ENCODE measurements at regions not wholly inside any gene's neighbourhood (a gene's known extent, or its start where the extent isn't known, plus 50 kb on each side); places are given as distances from the start of the nearest gene placed in this dataset.

DNA sequence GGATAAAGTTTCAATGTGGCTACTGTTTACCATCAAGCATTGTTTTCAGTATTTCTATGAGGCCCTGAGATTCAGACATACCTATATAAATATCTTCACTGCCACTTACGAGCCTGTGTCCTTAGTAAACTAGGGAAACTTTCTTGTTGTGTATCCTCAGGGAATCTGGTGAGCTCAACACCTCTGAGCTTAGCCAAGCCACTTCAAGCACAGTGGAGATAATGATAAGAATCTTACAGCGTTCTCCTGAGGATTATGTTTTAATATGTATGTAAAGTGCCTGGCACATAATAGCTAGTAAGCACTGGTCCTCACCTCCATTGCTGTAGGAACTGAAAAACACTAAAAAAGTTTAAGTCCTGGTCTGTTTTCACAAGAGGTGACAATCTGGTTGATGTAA, 268.3 kb downstream of the SKIDA1 start:
- Mint-ChIP-seq H3K27ac (no peak overlapping the region), H3K4me3 (no peak overlapping the region), H3K4me1 (no peaks in the 10 kb centered on the region), H3K36me3 (no peaks in the 10 kb centered on the region), H3K27me3 (peaks cover 0 to 12% (median 10%) of the 10 kb centered on the region in 5 donors), H3K9me3 (peaks cover 0 to 2% (median 0%) of the 10 kb centered on the region in 11 donors)
- H3K27me3 ChIP-seq (ENCODE audit: control insufficient read depth in 2 of 2, insufficient read depth in 2 of 2, low read length in 2 of 2): no peaks in the 10 kb centered on the region
- no peak overlapping the region for H3K27ac ChIP-seq (ENCODE audit: low read depth, low read length)
- intact Hi-C loops (cut with micrococcal nuclease): no loop called here
- no peaks in the 10 kb centered on the region for H3K9me3 ChIP-seq (ENCODE audit: control insufficient read depth in 2 of 3, low read length in 3 of 3)
- H3K4me3 ChIP-seq (ENCODE audit: low read length): no peak overlapping the region
- H3K36me3 ChIP-seq (ENCODE audit: control insufficient read depth in 2 of 3, insufficient read depth in 3 of 3, low read length in 3 of 3): no peaks in the 10 kb centered on the region
- ATAC-seq (no peak), DNase-seq (no peak)
- H3K4me1 ChIP-seq (ENCODE audit: control insufficient read depth in 2 of 2, insufficient read depth in 2 of 2, low read length in 2 of 2): no peaks in the 10 kb centered on the region
- POLR2A ChIA-PET: no interaction called here
- CTCF ChIA-PET: no interaction called here

DNA sequence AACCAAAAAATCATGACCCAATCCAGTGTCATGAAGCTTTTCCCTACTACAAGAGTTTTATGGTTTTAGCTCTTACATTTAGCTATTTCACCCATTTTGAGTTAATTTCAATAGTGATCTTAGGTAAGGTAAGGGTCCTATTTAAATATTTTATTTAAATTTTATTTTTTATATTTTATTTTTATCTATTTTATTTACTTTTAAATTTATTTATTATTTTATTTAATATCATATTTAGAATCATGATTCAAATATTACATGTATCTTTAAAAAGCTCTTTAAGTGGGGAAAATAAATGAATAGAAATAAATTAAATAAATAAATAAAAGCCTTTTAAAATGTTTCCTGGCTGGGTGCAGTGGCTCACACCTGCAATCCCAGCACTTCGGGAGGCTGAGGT, 276.0 kb downstream of the SKIDA1 start:
- ChIA-PET POLR2A (interaction anchor here (0.7 kb wide), 1 partner anchor 217 kb away, joined by 3 read pairs; no protein-coding TSS in a partner anchor), CTCF (no interaction called here)
- H3K27me3 ChIP-seq (ENCODE audit: control insufficient read depth in 2 of 2, insufficient read depth in 2 of 2, low read length in 2 of 2): no peaks in the 10 kb centered on the region
- H3K27ac ChIP-seq (ENCODE audit: low read depth, low read length): no peak overlapping the region
- Mint-ChIP-seq H3K4me3 (no peak overlapping the region), H3K27ac (no peak overlapping the region), H3K27me3 (peaks cover 0 to 30% (median 10%) of the 10 kb centered on the region in 5 donors), H3K36me3 (no peaks in the 10 kb centered on the region), H3K9me3 (peaks cover 0 to 6% (median 0%) of the 10 kb centered on the region in 11 donors), H3K4me1 (no peaks in the 10 kb centered on the region)
- H3K36me3 ChIP-seq (ENCODE audit: control insufficient read depth in 2 of 3, insufficient read depth in 3 of 3, low read length in 3 of 3): no peaks in the 10 kb centered on the region
- H3K4me3 ChIP-seq (ENCODE audit: low read length): no peak overlapping the region
- no peaks in the 10 kb centered on the region for H3K4me1 ChIP-seq (ENCODE audit: control insufficient read depth in 2 of 2, insufficient read depth in 2 of 2, low read length in 2 of 2)
- no peaks in the 10 kb centered on the region for H3K9me3 ChIP-seq (ENCODE audit: control insufficient read depth in 2 of 3, low read length in 3 of 3)
- intact Hi-C loops (cut with micrococcal nuclease): no loop called here
- no peak for ATAC-seq
- DNase-seq: no peak

DNA sequence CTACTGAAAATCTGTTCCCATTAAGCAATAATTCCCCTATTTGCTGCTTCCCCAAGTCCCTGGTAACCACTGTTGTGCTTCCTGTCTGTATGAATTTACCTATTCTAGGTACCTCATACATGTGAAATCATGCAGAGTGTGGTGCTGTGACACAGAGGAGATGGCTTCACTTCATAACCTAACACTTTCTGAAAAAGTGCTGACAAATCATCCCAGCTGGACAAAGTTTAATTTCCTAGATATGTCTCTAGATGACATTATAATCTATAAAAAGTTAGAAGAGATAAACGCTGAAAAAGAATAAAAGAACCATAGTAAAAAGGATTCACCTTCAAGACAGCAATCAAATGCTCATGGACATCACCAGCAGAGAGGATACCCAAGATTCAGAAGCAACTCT, 277.9 kb downstream of the SKIDA1 start:
- H3K9me3 ChIP-seq (ENCODE audit: control insufficient read depth in 2 of 3, low read length in 3 of 3): no peaks in the 10 kb centered on the region
- DNase-seq: no peak
- ATAC-seq: no peak
- Mint-ChIP-seq H3K4me1 (no peaks in the 10 kb centered on the region), H3K27ac (no peak overlapping the region), H3K4me3 (no peak overlapping the region), H3K27me3 (peaks cover 0 to 34% (median 5%) of the 10 kb centered on the region in 5 donors), H3K36me3 (no peaks in the 10 kb centered on the region), H3K9me3 (peaks cover 0 to 6% (median 0%) of the 10 kb centered on the region in 11 donors)
- H3K27me3 ChIP-seq (ENCODE audit: control insufficient read depth in 2 of 2, insufficient read depth in 2 of 2, low read length in 2 of 2): no peaks in the 10 kb centered on the region
- no peaks in the 10 kb centered on the region for H3K36me3 ChIP-seq (ENCODE audit: control insufficient read depth in 2 of 3, insufficient read depth in 3 of 3, low read length in 3 of 3)
- POLR2A ChIA-PET: no interaction called here
- H3K4me1 ChIP-seq (ENCODE audit: control insufficient read depth in 2 of 2, insufficient read depth in 2 of 2, low read length in 2 of 2): no peaks in the 10 kb centered on the region
- CTCF ChIA-PET: no interaction called here
- intact Hi-C loops (cut with micrococcal nuclease): no loop called here
- no peak overlapping the region for H3K4me3 ChIP-seq (ENCODE audit: low read length)
- H3K27ac ChIP-seq (ENCODE audit: low read depth, low read length): no peak overlapping the region

DNA sequence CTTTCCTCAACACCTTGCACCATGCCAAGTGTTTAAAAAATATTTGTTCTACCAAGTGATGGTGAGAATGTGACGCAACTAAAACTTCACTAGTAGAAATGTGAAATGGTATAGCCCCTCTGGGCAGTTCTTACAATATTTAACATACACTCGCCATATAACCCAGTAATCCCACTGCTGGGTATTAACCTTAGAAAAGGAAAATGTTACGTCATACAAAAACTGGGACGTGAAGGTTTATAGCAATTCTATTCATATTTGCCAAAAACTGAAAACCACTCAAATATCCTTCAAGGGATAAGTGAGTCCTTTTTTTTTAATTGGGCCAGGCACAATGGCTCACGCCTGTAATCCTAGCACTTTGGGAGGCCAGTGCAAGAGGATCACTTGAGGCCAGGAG, 279.3 kb downstream of the SKIDA1 start:
- Mint-ChIP-seq H3K27ac (no peak overlapping the region), H3K4me3 (no peak overlapping the region), H3K27me3 (peaks cover 0 to 24% (median 11%) of the 10 kb centered on the region in 5 donors), H3K4me1 (no peaks in the 10 kb centered on the region), H3K9me3 (peaks cover 0 to 6% (median 0%) of the 10 kb centered on the region in 11 donors), H3K36me3 (no peaks in the 10 kb centered on the region)
- Histone ChIP-seq H3K4me1 (ENCODE audit: control insufficient read depth in 2 of 2, insufficient read depth in 2 of 2, low read length in 2 of 2) (no peaks in the 10 kb centered on the region), H3K36me3 (ENCODE audit: control insufficient read depth in 2 of 3, insufficient read depth in 3 of 3, low read length in 3 of 3) (no peaks in the 10 kb centered on the region), H3K27ac (ENCODE audit: low read depth, low read length) (no peak overlapping the region), H3K27me3 (ENCODE audit: control insufficient read depth in 2 of 2, insufficient read depth in 2 of 2, low read length in 2 of 2) (no peaks in the 10 kb centered on the region), H3K9me3 (ENCODE audit: control insufficient read depth in 2 of 3, low read length in 3 of 3) (no peaks in the 10 kb centered on the region), H3K4me3 (ENCODE audit: low read length) (no peak overlapping the region)
- no peak for DNase-seq
- ATAC-seq: no peak
- POLR2A ChIA-PET: no interaction called here
- CTCF ChIA-PET: no interaction called here
- intact Hi-C loops (cut with micrococcal nuclease): no loop called here

DNA sequence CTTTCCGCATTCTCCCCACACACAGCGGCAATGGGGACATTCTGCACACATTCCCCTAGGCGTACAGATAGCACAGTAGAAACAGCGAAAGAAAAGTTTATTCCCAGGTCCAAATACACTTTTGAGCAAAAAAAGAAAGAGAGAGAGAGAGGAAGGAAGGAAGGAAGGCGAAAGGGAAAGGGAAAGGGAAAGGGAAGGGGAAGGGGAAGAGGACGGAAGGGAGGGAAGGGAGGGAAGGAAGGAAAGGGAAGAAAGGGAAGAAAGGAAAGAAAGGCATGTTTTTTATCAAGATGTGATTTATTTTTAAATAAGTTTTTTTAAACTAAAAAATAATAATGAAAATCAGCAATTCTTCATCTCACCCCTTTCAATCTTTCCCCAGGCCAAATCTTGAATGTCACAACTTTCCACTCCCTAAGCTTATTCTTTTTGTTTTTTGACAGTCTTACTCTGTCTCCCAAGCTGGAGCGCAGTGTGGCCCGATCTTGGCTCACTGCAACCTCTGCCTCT, 281.7 kb downstream of the SKIDA1 start:
- no peak overlapping the region for H3K4me3 Mint-ChIP-seq
- ATAC-seq (no peak), DNase-seq (no peak)
- no peaks in the 10 kb centered on the region for H3K27me3 ChIP-seq (ENCODE audit: control insufficient read depth in 2 of 2, insufficient read depth in 2 of 2, low read length in 2 of 2)
- CTCF ChIA-PET: no interaction called here
- POLR2A ChIA-PET: no interaction called here
- no peak overlapping the region for H3K27ac ChIP-seq (ENCODE audit: low read depth, low read length)
- peaks cover 0 to 6% (median 0%) of the 10 kb centered on the region in 11 donors for H3K9me3 Mint-ChIP-seq
- no peaks in the 10 kb centered on the region for H3K4me1 ChIP-seq (ENCODE audit: control insufficient read depth in 2 of 2, insufficient read depth in 2 of 2, low read length in 2 of 2)
- no peaks in the 10 kb centered on the region for H3K4me1 Mint-ChIP-seq
- no peaks in the 10 kb centered on the region for H3K36me3 Mint-ChIP-seq
- peaks cover 0 to 29% (median 11%) of the 10 kb centered on the region in 5 donors for H3K27me3 Mint-ChIP-seq
- peak overlapping the region in 1 of 9 donors; percentile 39 for H3K27ac Mint-ChIP-seq
- intact Hi-C loops (cut with micrococcal nuclease): no loop called here
- H3K4me3 ChIP-seq (ENCODE audit: low read length): no peak overlapping the region
- no peaks in the 10 kb centered on the region for H3K36me3 ChIP-seq (ENCODE audit: control insufficient read depth in 2 of 3, insufficient read depth in 3 of 3, low read length in 3 of 3)
- H3K9me3 ChIP-seq (ENCODE audit: control insufficient read depth in 2 of 3, low read length in 3 of 3): no peaks in the 10 kb centered on the region

DNA sequence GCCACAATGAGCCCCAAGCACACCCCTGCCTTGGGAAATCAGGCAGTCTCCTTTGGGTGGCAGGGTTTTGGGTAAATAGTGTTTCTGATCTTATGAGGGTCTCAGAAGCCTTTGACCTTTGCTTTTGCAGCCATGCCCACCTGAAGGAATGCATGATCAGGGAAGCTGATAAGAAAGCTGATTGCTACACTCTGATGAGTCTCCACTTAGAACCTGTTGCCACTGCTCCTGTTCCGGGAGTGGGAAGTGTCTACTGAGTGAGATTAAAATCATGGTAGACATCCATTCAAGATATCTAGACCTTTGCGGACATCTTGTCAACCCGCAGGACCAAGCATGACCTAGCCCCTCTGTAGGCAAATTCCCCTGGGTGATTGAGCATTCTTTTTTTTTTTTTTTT, 282.6 kb downstream of the SKIDA1 start:
- peaks cover 0 to 29% (median 11%) of the 10 kb centered on the region in 5 donors for H3K27me3 Mint-ChIP-seq
- ChIA-PET CTCF (no interaction called here), POLR2A (no interaction called here)
- no peak overlapping the region for H3K27ac ChIP-seq (ENCODE audit: low read depth, low read length)
- H3K4me1 Mint-ChIP-seq: no peaks in the 10 kb centered on the region
- H3K4me1 ChIP-seq (ENCODE audit: control insufficient read depth in 2 of 2, insufficient read depth in 2 of 2, low read length in 2 of 2): no peaks in the 10 kb centered on the region
- no peaks in the 10 kb centered on the region for H3K27me3 ChIP-seq (ENCODE audit: control insufficient read depth in 2 of 2, insufficient read depth in 2 of 2, low read length in 2 of 2)
- no peaks in the 10 kb centered on the region for H3K36me3 ChIP-seq (ENCODE audit: control insufficient read depth in 2 of 3, insufficient read depth in 3 of 3, low read length in 3 of 3)
- no peak overlapping the region for H3K4me3 Mint-ChIP-seq
- H3K9me3 ChIP-seq (ENCODE audit: control insufficient read depth in 2 of 3, low read length in 3 of 3): no peaks in the 10 kb centered on the region
- no peak overlapping the region for H3K4me3 ChIP-seq (ENCODE audit: low read length)
- H3K36me3 Mint-ChIP-seq: no peaks in the 10 kb centered on the region
- no peak overlapping the region for H3K27ac Mint-ChIP-seq
- H3K9me3 Mint-ChIP-seq: peaks cover 0 to 4% (median 0%) of the 10 kb centered on the region in 11 donors
- ATAC-seq (no peak), DNase-seq (no peak)
- intact Hi-C loops (cut with micrococcal nuclease): no loop called here

DNA sequence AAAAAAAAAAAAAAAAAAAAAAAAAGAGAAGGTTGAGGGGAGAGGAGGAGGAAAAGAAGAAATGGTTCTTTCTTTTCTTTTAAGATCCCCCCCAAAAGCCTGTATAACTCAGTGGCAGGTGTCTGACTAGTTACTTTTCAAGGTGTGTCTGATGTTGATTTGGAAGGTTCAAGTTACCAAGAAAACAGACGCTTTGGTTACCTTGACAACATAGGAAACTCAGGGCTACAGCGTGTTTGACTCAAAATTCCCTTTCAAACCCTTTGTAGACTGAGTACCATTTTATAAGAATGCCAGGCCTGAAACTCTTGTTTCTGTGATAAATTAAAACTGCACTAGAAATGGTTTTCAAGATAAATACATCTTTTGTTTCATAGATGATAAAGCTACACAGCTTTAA, 286.8 kb downstream of the SKIDA1 start:
- H3K4me1 Mint-ChIP-seq: no peaks in the 10 kb centered on the region
- peaks cover 0 to 3% (median 0%) of the 10 kb centered on the region in 11 donors for H3K9me3 Mint-ChIP-seq
- Histone ChIP-seq H3K27me3 (ENCODE audit: control insufficient read depth in 2 of 2, insufficient read depth in 2 of 2, low read length in 2 of 2) (no peaks in the 10 kb centered on the region), H3K27ac (ENCODE audit: low read depth, low read length) (no peak overlapping the region), H3K4me3 (ENCODE audit: low read length) (no peak overlapping the region), H3K36me3 (ENCODE audit: control insufficient read depth in 2 of 3, insufficient read depth in 3 of 3, low read length in 3 of 3) (no peaks in the 10 kb centered on the region), H3K4me1 (ENCODE audit: control insufficient read depth in 2 of 2, insufficient read depth in 2 of 2, low read length in 2 of 2) (no peaks in the 10 kb centered on the region), H3K9me3 (ENCODE audit: control insufficient read depth in 2 of 3, low read length in 3 of 3) (peaks cover 0 to 6% (median 0%) of the 10 kb centered on the region in 3 experiments)
- ATAC-seq (no peak), DNase-seq (no peak)
- ChIA-PET CTCF (no interaction called here), POLR2A (no interaction called here)
- no peak overlapping the region for H3K27ac Mint-ChIP-seq
- no peaks in the 10 kb centered on the region for H3K36me3 Mint-ChIP-seq
- intact Hi-C loops (cut with micrococcal nuclease): no loop called here
- peaks cover 0 to 24% (median 5%) of the 10 kb centered on the region in 5 donors for H3K27me3 Mint-ChIP-seq
- no peak overlapping the region for H3K4me3 Mint-ChIP-seq
